ENCODE measurements at regions not wholly inside any gene's neighbourhood (a gene's known extent, or its start where the extent isn't known, plus 50 kb on each side); places are given as distances from the start of the nearest gene placed in this dataset.
"Not testable (repeated sequence)": the region's sequence is repeated elsewhere in the genome, so short reads cannot be mapped to it uniquely, and the experiment has no call there.

GRCh38 chr15:81056304-81056703, 55.6 kb downstream of the TLNRD1 start:
- no peak for TF ChIP-seq CTCF (IDR thresholded peaks at IDR 0.05; ENCODE audit: low read depth, low read length)
- DNase-seq (ENCODE audit: low read depth in 2 of 2), result no peak
- H3K4me3 ChIP-seq (replicated peaks in 1 of 2; ENCODE audit: low read depth in 2 of 2, low read length in 2 of 2), result no peak overlapping the region

GRCh38 chr15:81060470-81060869, 59.7 kb downstream of the TLNRD1 start:
- DNase-seq (ENCODE audit: low read depth in 2 of 2), result no peak
- TF ChIP-seq CTCF (IDR thresholded peaks at IDR 0.05; ENCODE audit: low read depth, low read length), result no peak

GRCh38 chr15:81060907-81061306, 60.2 kb downstream of the TLNRD1 start:
- H3K4me3 ChIP-seq (replicated peaks in 1 of 2; ENCODE audit: low read depth in 2 of 2, low read length in 2 of 2), result no peak overlapping the region
- no peak for TF ChIP-seq CTCF (IDR thresholded peaks at IDR 0.05; ENCODE audit: low read depth, low read length)
- no peak for DNase-seq (ENCODE audit: low read depth in 2 of 2)

More at GRCh38 chr15:81060470-81060869, 59.7 kb downstream of the TLNRD1 start:
- no peak overlapping the region for H3K4me3 ChIP-seq (replicated peaks in 1 of 2; ENCODE audit: low read depth in 2 of 2, low read length in 2 of 2)

GRCh38 chr15:81061490-81062253, 60.9 kb downstream of the TLNRD1 start:
- DNase-seq (ENCODE audit: low read depth in 2 of 2), result no peak
- no peak for TF ChIP-seq CTCF (IDR thresholded peaks at IDR 0.05; ENCODE audit: low read depth, low read length)
- H3K4me3 ChIP-seq (replicated peaks in 1 of 2; ENCODE audit: low read depth in 2 of 2, low read length in 2 of 2), result no peak overlapping the region

GRCh38 chr15:81062937-81063336, 62.2 kb downstream of the TLNRD1 start:
- no peak for TF ChIP-seq CTCF (IDR thresholded peaks at IDR 0.05; ENCODE audit: low read depth, low read length)
- no peak for DNase-seq (ENCODE audit: low read depth in 2 of 2)
- no peak overlapping the region for H3K4me3 ChIP-seq (replicated peaks in 1 of 2; ENCODE audit: low read depth in 2 of 2, low read length in 2 of 2)

GRCh38 chr15:81064253-81064652, 63.5 kb downstream of the TLNRD1 start:
- no peak for TF ChIP-seq CTCF (IDR thresholded peaks at IDR 0.05; ENCODE audit: low read depth, low read length)
- no peak for DNase-seq (ENCODE audit: low read depth in 2 of 2)
- H3K4me3 ChIP-seq (replicated peaks in 1 of 2; ENCODE audit: low read depth in 2 of 2, low read length in 2 of 2), result no peak overlapping the region

- H3K4me3 ChIP-seq (replicated peaks in 1 of 2; ENCODE audit: low read depth in 2 of 2, low read length in 2 of 2); DNase-seq (ENCODE audit: low read depth in 2 of 2): not testable (repeated sequence)
Measured at GRCh38 chr15:81067567-81067966, 66.5 kb upstream of the CFAP161 start.
